Neuronal stem cell (in vitro differentiated cells): ENCODE measurements at regions not wholly inside any gene's neighbourhood (a gene's known extent, or its start where the extent isn't known, plus 50 kb on each side); places are given as distances from the start of the nearest gene placed in this dataset.

Experiments used
- DNase-seq: peaks from one replicate; pipeline ENCODE4 v3.0.0-alpha.2; 2013; ENCODE audit warnings: low spot score
- H2AFZ ChIP-seq: one replicate; pipeline ENCODE4 v1.6.1; 2013; ENCODE audit warnings: mild to moderate bottlenecking, low read length, inconsistent platforms
- H2AK5ac ChIP-seq: 2 replicates; pipeline ENCODE4 v1.6.1; 2013; ENCODE audit warnings: low read depth, mild to moderate bottlenecking, inconsistent platforms, low read length, moderate library complexity, mixed read lengths
- H2BK120ac ChIP-seq: 2 replicates; pipeline ENCODE4 v1.6.1; 2013; ENCODE audit warnings: low read depth, mild to moderate bottlenecking, inconsistent platforms, low read length, moderate library complexity, mixed read lengths
- H2BK12ac ChIP-seq: one replicate; pipeline ENCODE4 v1.6.1; 2013; ENCODE audit warnings: low read length, inconsistent platforms
- H2BK15ac ChIP-seq: 2 replicates; pipeline ENCODE4 v1.6.1; 2013; ENCODE audit warnings: mild to moderate bottlenecking, low read length, inconsistent platforms, mixed read lengths
- H2BK5ac ChIP-seq: one replicate; pipeline ENCODE4 v1.6.1; 2013; ENCODE audit warnings: inconsistent platforms, mild to moderate bottlenecking, low read length, moderate library complexity
- H3K14ac ChIP-seq: one replicate; pipeline ENCODE4 v1.6.1; 2013; ENCODE audit warnings: low read length, inconsistent platforms
- H3K18ac ChIP-seq: 2 replicates; pipeline ENCODE4 v1.6.1; 2013; ENCODE audit warnings: low read length, inconsistent platforms
- H3K23ac ChIP-seq: 2 replicates; pipeline ENCODE4 v1.6.1; 2013; ENCODE audit warnings: low read depth, mild to moderate bottlenecking, mixed read lengths, low read length, inconsistent platforms; ENCODE audit not compliant: poor library complexity
- H3K27ac ChIP-seq: replicated peaks from 3 replicates; pipeline ENCODE4 v1.5.1; 2013; ENCODE audit warnings: low read length, inconsistent platforms
- H3K27me3 ChIP-seq, 3 experiments: 2 replicates each; pipeline ENCODE4 v1.6.1; 2013; ENCODE audit warnings: low read length in 3 of 3, mild to moderate bottlenecking in 2 of 3, inconsistent platforms in 1 of 3, low read depth in 1 of 3, mixed read lengths in 1 of 3, moderate library complexity in 1 of 3; ENCODE audit not compliant: control insufficient read depth in 3 of 3, insufficient read depth in 3 of 3
- H3K36me3 ChIP-seq, 2 donors: replicated peaks in 1 of 2; 2 replicates each; pipeline ENCODE4 v1.6.1; 2013; ENCODE audit warnings: low read length in 2 of 2; ENCODE audit not compliant: control insufficient read depth in 2 of 2, insufficient read depth in 2 of 2
- H3K4ac ChIP-seq: 2 replicates; pipeline ENCODE4 v1.6.1; 2013; ENCODE audit warnings: inconsistent platforms, mild to moderate bottlenecking, low read length, moderate library complexity
- H3K4me1 ChIP-seq, 2 donors: 1 replicate in 1 of 2; 2 replicates in 1 of 2; pipeline ENCODE4 v1.6.1; 2013; ENCODE audit warnings: low read length in 2 of 2, low read depth in 1 of 2; ENCODE audit not compliant: control insufficient read depth in 2 of 2, insufficient read depth in 1 of 2
- H3K4me2 ChIP-seq: one replicate; pipeline ENCODE4 v1.6.1; 2013; ENCODE audit warnings: mild to moderate bottlenecking, low read length, inconsistent platforms; ENCODE audit not compliant: insufficient read depth, poor library complexity, severe bottlenecking
- H3K4me3 ChIP-seq, 2 donors: 2 replicates each; pipeline ENCODE4 v1.5.1; 2013; ENCODE audit warnings: low read length in 2 of 2, mild to moderate bottlenecking in 2 of 2, inconsistent platforms in 1 of 2, moderate library complexity in 1 of 2
- H3K79me1 ChIP-seq: one replicate; pipeline ENCODE4 v1.6.1; 2013; ENCODE audit warnings: low read depth, mild to moderate bottlenecking, inconsistent platforms, low read length, moderate library complexity
- H3K9ac ChIP-seq: one replicate; pipeline ENCODE4 v1.6.1; 2013; ENCODE audit warnings: mild to moderate bottlenecking, low read depth, low read length, inconsistent platforms; ENCODE audit not compliant: poor library complexity
- H3K9me3 ChIP-seq, 2 donors: replicated peaks in 1 of 2; 2 replicates each; pipeline versions ENCODE3 to v1.6.1; 2013; ENCODE audit warnings: low read length in 2 of 2, mild to moderate bottlenecking in 2 of 2, inconsistent platforms in 1 of 2, low read depth in 1 of 2, mixed read lengths in 1 of 2, moderate library complexity in 1 of 2; ENCODE audit not compliant: control insufficient read depth in 2 of 2, insufficient read depth in 1 of 2
- H4K8ac ChIP-seq: one replicate; pipeline ENCODE4 v1.6.1; 2013; ENCODE audit warnings: low read depth, mild to moderate bottlenecking, inconsistent platforms, low read length, moderate library complexity
- H4K91ac ChIP-seq: one replicate; pipeline ENCODE4 v1.6.1; 2013; ENCODE audit warnings: low read length, low read depth, mild to moderate bottlenecking, inconsistent platforms; ENCODE audit not compliant: poor library complexity
- WGBS, 2 donors: extraction: QIAGEN DNeasy Blood & Tissue Kit; methylation state at CpG; one replicate each; pipeline ENCODE4 v1.1.7; 2013; ENCODE audit warnings: missing lambda C conversion rate in 2 of 2, mixed read lengths in 1 of 2; ENCODE audit not compliant: insufficient read length in 2 of 2, insufficient replicate concordance in 1 of 2; ENCODE audit errors: extremely low coverage in 2 of 2; 5-methylcytosine and 5-hydroxymethylcytosine counted together

GRCh38 chr9:78552802-78553201 lies 255.9 kb downstream of the PSAT1 start:
- no peaks in the 10 kb centered on the region for H3K36me3 ChIP-seq
- no peak overlapping the region for H3K4me3 ChIP-seq
- DNase-seq: no peak
- H3K27me3 ChIP-seq: no peaks in the 10 kb centered on the region
- H4K91ac ChIP-seq: no peak overlapping the region
- no peaks in the 10 kb centered on the region for H3K9me3 ChIP-seq
- H3K14ac ChIP-seq: no peak overlapping the region
- H3K4me1 ChIP-seq: peaks cover 0 to 4% of the 10 kb centered on the region in 2 donors
- no peak overlapping the region for H3K23ac ChIP-seq
- no CpG with 5 or more reads among the region's 1 CpG for WGBS, 2 donors
- no peak overlapping the region for H2BK15ac ChIP-seq
- H3K18ac ChIP-seq: no peak overlapping the region
- no peaks in the 10 kb centered on the region for H3K79me1 ChIP-seq
- H2BK120ac ChIP-seq: no peak overlapping the region
- H3K27ac ChIP-seq: no peak overlapping the region
- H2AK5ac ChIP-seq: no peak overlapping the region
- H2BK12ac ChIP-seq: no peak overlapping the region
- H3K4me2 ChIP-seq: no peak overlapping the region
- H2BK5ac ChIP-seq: no peak overlapping the region
- no peak overlapping the region for H3K9ac ChIP-seq
- peak overlapping the region; percentile 37 for H2AFZ ChIP-seq
- no peak overlapping the region for H4K8ac ChIP-seq
- H3K4ac ChIP-seq: no peak overlapping the region

- Histone ChIP-seq H4K8ac (no peak overlapping the region), H2BK15ac (no peak overlapping the region), H2AFZ (no peak overlapping the region), H3K36me3 (peaks cover 0 to 1% of the 10 kb centered on the region in 2 donors), H2BK120ac (no peak overlapping the region), H4K91ac (no peak overlapping the region), H3K79me1 (no peaks in the 10 kb centered on the region), H3K18ac (no peak overlapping the region), H3K14ac (no peak overlapping the region), H3K4me2 (no peak overlapping the region), H3K4me1 (peaks cover 0 to 4% of the 10 kb centered on the region in 2 donors), H2BK12ac (no peak overlapping the region), H3K9me3 (no peaks in the 10 kb centered on the region), H3K4ac (no peak overlapping the region), H3K9ac (no peak overlapping the region), H3K27me3 (no peaks in the 10 kb centered on the region), H3K23ac (no peak overlapping the region), H2AK5ac (no peak overlapping the region), H3K4me3 (no peak overlapping the region), H3K27ac (no peak overlapping the region), H2BK5ac (no peak overlapping the region)
- no peak for DNase-seq
- WGBS, 2 donors: no CpG with 5 or more reads among the region's 5 CpGs
Observed at GRCh38 chr9:78557540-78557939, 260.6 kb downstream of the PSAT1 start.

GRCh38 chr9:78559449-78559885 lies 262.5 kb downstream of the PSAT1 start:
- H3K4me2 ChIP-seq: no peak overlapping the region
- peaks cover 0 to 1% of the 10 kb centered on the region in 2 donors for H3K36me3 ChIP-seq
- no peak overlapping the region for H3K18ac ChIP-seq
- no peaks in the 10 kb centered on the region for H3K9me3 ChIP-seq
- H3K27me3 ChIP-seq: no peaks in the 10 kb centered on the region
- H3K4me3 ChIP-seq: no peak overlapping the region
- H2AK5ac ChIP-seq: no peak overlapping the region
- no peak for DNase-seq
- no peak overlapping the region for H2BK120ac ChIP-seq
- no peak overlapping the region for H2BK15ac ChIP-seq
- H3K4me1 ChIP-seq: no peaks in the 10 kb centered on the region
- no peak overlapping the region for H2BK12ac ChIP-seq
- no peak overlapping the region for H3K9ac ChIP-seq
- H3K4ac ChIP-seq: no peak overlapping the region
- H2BK5ac ChIP-seq: no peak overlapping the region
- no peak overlapping the region for H2AFZ ChIP-seq
- no peaks in the 10 kb centered on the region for H3K79me1 ChIP-seq
- no CpG with 5 or more reads among the region's 3 CpGs for WGBS, 2 donors
- H3K14ac ChIP-seq: no peak overlapping the region
- no peak overlapping the region for H3K27ac ChIP-seq
- no peak overlapping the region for H4K8ac ChIP-seq
- no peak overlapping the region for H3K23ac ChIP-seq
- no peak overlapping the region for H4K91ac ChIP-seq

- Histone ChIP-seq H3K4me3 (no peak overlapping the region), H4K91ac (no peak overlapping the region), H3K27ac (no peak overlapping the region), H3K23ac (no peak overlapping the region), H3K9me3 (no peaks in the 10 kb centered on the region), H3K9ac (no peak overlapping the region), H4K8ac (no peak overlapping the region), H3K36me3 (peaks cover 0 to 1% of the 10 kb centered on the region in 2 donors), H2BK5ac (no peak overlapping the region), H3K4me2 (no peak overlapping the region), H2BK12ac (no peak overlapping the region), H2AFZ (no peak overlapping the region), H3K14ac (no peak overlapping the region), H3K79me1 (no peaks in the 10 kb centered on the region), H3K27me3 (no peaks in the 10 kb centered on the region), H2BK15ac (no peak overlapping the region), H2BK120ac (no peak overlapping the region), H2AK5ac (no peak overlapping the region), H3K18ac (no peak overlapping the region), H3K4ac (no peak overlapping the region), H3K4me1 (no peaks in the 10 kb centered on the region)
- WGBS, 2 donors: no CpG with 5 or more reads among the region's 1 CpG
- DNase-seq: no peak
Observed at GRCh38 chr9:78562021-78562420, 265.1 kb downstream of the PSAT1 start.
